HG03457 (cell line): ENCODE measurements at regions not wholly inside any gene's neighbourhood (a gene's known extent, or its start where the extent isn't known, plus 50 kb on each side); places are given as distances from the start of the nearest gene placed in this dataset.
"Not testable (repeated sequence)": the region's sequence is repeated elsewhere in the genome, so short reads cannot be mapped to it uniquely, and the experiment has no call there.

Experiments used
- ATAC-seq: cut with Tn5 transposase; IDR thresholded peaks from one replicate; pipeline ENCODE4 v1.9.1; 2021; ENCODE audit warnings: moderate number of reproducible peaks; ENCODE audit not compliant: unreplicated experiment

- ATAC-seq: no peak
These were observed 1599.3 kb upstream of the PIK3C3 start for GRCh38 chr18:40355726-40356125.

- no peak for ATAC-seq
These were observed 1606.8 kb upstream of the PIK3C3 start for GRCh38 chr18:40348196-40348595.

GRCh38 chr18:40347261-40347660, 1607.8 kb upstream of the PIK3C3 start:
- no peak for ATAC-seq

GRCh38 chr18:40346146-40346545, 1608.9 kb upstream of the PIK3C3 start:
- no peak for ATAC-seq

GRCh38 chr18:40341701-40342100, 1613.3 kb upstream of the PIK3C3 start:
- no peak for ATAC-seq

- no peak for ATAC-seq
These were observed 1616.8 kb upstream of the PIK3C3 start for GRCh38 chr18:40338284-40338683.

GRCh38 chr18:40326985-40327384, 1628.0 kb upstream of the PIK3C3 start:
- no peak for ATAC-seq

GRCh38 chr18:40325988-40326387, 1629.0 kb upstream of the PIK3C3 start:
- ATAC-seq: no peak

GRCh38 chr18:40314199-40314598, 1640.8 kb upstream of the PIK3C3 start:
- ATAC-seq: no peak

GRCh38 chr18:40313030-40313642, 1641.9 kb upstream of the PIK3C3 start:
- ATAC-seq: no peak

GRCh38 chr18:40307627-40308026, 1647.4 kb upstream of the PIK3C3 start:
- no peak for ATAC-seq

GRCh38 chr18:40296717-40297413, 1658.2 kb upstream of the PIK3C3 start:
- no peak for ATAC-seq

- ATAC-seq: no peak
These were observed 1661.9 kb upstream of the PIK3C3 start for GRCh38 chr18:40292985-40293710.

GRCh38 chr18:40283560-40283959, 1671.5 kb upstream of the PIK3C3 start:
- no peak for ATAC-seq

- ATAC-seq: not testable (repeated sequence)
These were observed 1673.7 kb upstream of the PIK3C3 start for GRCh38 chr18:40281356-40281755.

- no peak for ATAC-seq
These were observed 1680.3 kb upstream of the PIK3C3 start for GRCh38 chr18:40274618-40275196.

- ATAC-seq: no peak
These were observed 1682.3 kb upstream of the PIK3C3 start for GRCh38 chr18:40272630-40273231.

GRCh38 chr18:40259115-40259835, 1695.8 kb upstream of the PIK3C3 start:
- no peak for ATAC-seq

GRCh38 chr18:40258311-40258710, 1696.7 kb upstream of the PIK3C3 start:
- ATAC-seq: no peak

GRCh38 chr18:40250236-40250635, 1704.8 kb upstream of the PIK3C3 start:
- no peak for ATAC-seq
